CD14-positive monocyte (primary cell): ENCODE measurements at regions not wholly inside any gene's neighbourhood (a gene's known extent, or its start where the extent isn't known, plus 50 kb on each side); places are given as distances from the start of the nearest gene placed in this dataset.

Experiments
- DNase-seq, 3 donors: peaks; one replicate each; pipeline ENCODE4 v3.0.0-alpha.2; 2011 to 2022
- H2AFZ ChIP-seq: 2 replicates; pipeline ENCODE4 v1.6.0; 2012; ENCODE audit warnings: mild to moderate bottlenecking, low read depth, low read length, inconsistent platforms; ENCODE audit not compliant: insufficient read depth, poor library complexity, severe bottlenecking
- H3K27ac ChIP-seq, 2 donors: 1 replicate in 1 of 2; 2 replicates in 1 of 2; pipeline ENCODE4 v1.5.1; 2012 to 2013; ENCODE audit warnings: low read length in 2 of 2, control low read depth in 1 of 2, inconsistent platforms in 1 of 2, low read depth in 1 of 2, mild to moderate bottlenecking in 1 of 2
- H3K27me3 ChIP-seq, 2 donors: one replicate each; pipeline versions ENCODE4 v1.6.0 to v1.6.1; 2011 to 2013; ENCODE audit warnings: low read length in 2 of 2; ENCODE audit not compliant: control insufficient read depth in 2 of 2, insufficient read depth in 2 of 2
- H3K36me3 ChIP-seq, 2 donors: replicated peaks in 1 of 2; 1 replicate in 1 of 2; 2 replicates in 1 of 2; pipeline versions ENCODE4 v1.5.1 to v1.6.1; 2012 to 2013; ENCODE audit warnings: low read length in 2 of 2, control low read depth in 1 of 2, inconsistent platforms in 1 of 2, mild to moderate bottlenecking in 1 of 2; ENCODE audit not compliant: insufficient read depth in 2 of 2, control insufficient read depth in 1 of 2
- H3K4me1 ChIP-seq, 2 donors: 1 replicate in 1 of 2; 2 replicates in 1 of 2; pipeline versions ENCODE4 v1.5.1 to v1.6.1; 2012 to 2013; ENCODE audit warnings: low read length in 2 of 2, control low read depth in 1 of 2, inconsistent platforms in 1 of 2, mild to moderate bottlenecking in 1 of 2, moderate library complexity in 1 of 2; ENCODE audit not compliant: insufficient read depth in 2 of 2, control insufficient read depth in 1 of 2
- H3K4me2 ChIP-seq: replicated peaks from 2 replicates; pipeline ENCODE3; 2012; ENCODE audit warnings: low read length, moderate library complexity, mild to moderate bottlenecking; ENCODE audit not compliant: poor library complexity, severe bottlenecking; ENCODE audit errors: extremely low read depth
- H3K4me3 ChIP-seq, 3 experiments: fragments of 200-600 bp in 1 of 3; sonication (generic) in 1 of 3; replicated peaks in 1 of 3; 1 replicate in 2 of 3; 2 replicates in 1 of 3; pipeline ENCODE4 v1.5.1; 2011 to 2013; ENCODE audit warnings: low read length in 3 of 3, mild to moderate bottlenecking in 3 of 3, control low read depth in 2 of 3, low read depth in 2 of 3, inconsistent platforms in 1 of 3, moderate library complexity in 1 of 3
- H3K79me2 ChIP-seq: 2 replicates; pipeline ENCODE4 v1.6.0; 2012; ENCODE audit warnings: mild to moderate bottlenecking, control low read depth, inconsistent platforms, low read length, moderate library complexity; ENCODE audit not compliant: insufficient read depth
- H3K9ac ChIP-seq: 2 replicates; pipeline ENCODE4 v1.6.0; 2017; ENCODE audit warnings: low read length, mild to moderate bottlenecking; ENCODE audit not compliant: insufficient read depth, poor library complexity, severe bottlenecking
- H3K9me3 ChIP-seq, 2 donors: replicated peaks in 1 of 2; 1 replicate in 1 of 2; 2 replicates in 1 of 2; pipeline versions ENCODE4 v1.5.1 to v1.6.1; 2012 to 2013; ENCODE audit warnings: low read length in 2 of 2, control low read depth in 1 of 2; ENCODE audit not compliant: control insufficient read depth in 1 of 2, insufficient read depth in 1 of 2
- H4K20me1 ChIP-seq: 2 replicates; pipeline ENCODE4 v1.6.0; 2012; ENCODE audit warnings: mild to moderate bottlenecking, low read length, control low read depth, moderate library complexity; ENCODE audit not compliant: insufficient read depth
- H3K27ac Mint-ChIP-seq, 7 donors: one replicate each; pipeline ENCODE4 v1.8.0; 2020; ENCODE audit warnings: mild to moderate bottlenecking in 7 of 7, mixed read lengths in 7 of 7, moderate library complexity in 6 of 7, inconsistent platforms in 2 of 7
- H3K27me3 Mint-ChIP-seq, 3 donors: one replicate each; pipeline ENCODE4 v1.8.0; 2021 to 2022; ENCODE audit warnings: low read depth in 3 of 3, mild to moderate bottlenecking in 3 of 3, mixed read lengths in 3 of 3, moderate library complexity in 3 of 3, inconsistent platforms in 1 of 3
- H3K36me3 Mint-ChIP-seq, 2 donors: one replicate each; pipeline ENCODE4 v1.8.0; 2020; ENCODE audit warnings: mixed read lengths in 2 of 2, inconsistent platforms in 1 of 2, mild to moderate bottlenecking in 1 of 2
- H3K4me1 Mint-ChIP-seq: one replicate; pipeline ENCODE4 v1.8.0; 2020; ENCODE audit warnings: mild to moderate bottlenecking, mixed read lengths
- H3K4me3 Mint-ChIP-seq, 2 donors: one replicate each; pipeline ENCODE4 v1.8.0; 2020; ENCODE audit warnings: mild to moderate bottlenecking in 2 of 2, mixed read lengths in 2 of 2, moderate library complexity in 1 of 2
- H3K9me3 Mint-ChIP-seq, 7 donors: one replicate each; pipeline ENCODE4 v1.8.0; 2020 to 2022; ENCODE audit warnings: mixed read lengths in 7 of 7, mild to moderate bottlenecking in 6 of 7, moderate library complexity in 6 of 7, inconsistent platforms in 2 of 7
- WGBS: methylation state at CpG from one replicate; pipeline ENCODE4 v1.1.5; 2013; ENCODE audit warnings: missing lambda C conversion rate; ENCODE audit not compliant: insufficient coverage; 5-methylcytosine and 5-hydroxymethylcytosine counted together
- intact Hi-C, 2 donors: fragments of 100-400 bp; cut with micrococcal nuclease; formaldehyde crosslinking; loops; one replicate each; pipeline versions ENCODE4 v1.15.0 to v1.15.1; 2023
- TF ChIP-seq, protein P1 (sequence below): fragments of 200-600 bp; IDR thresholded peaks from one replicate; pipeline ENCODE4 v1.8.0; 2022; ENCODE audit warnings: antibody characterized with exemption, mild to moderate bottlenecking

DNA sequence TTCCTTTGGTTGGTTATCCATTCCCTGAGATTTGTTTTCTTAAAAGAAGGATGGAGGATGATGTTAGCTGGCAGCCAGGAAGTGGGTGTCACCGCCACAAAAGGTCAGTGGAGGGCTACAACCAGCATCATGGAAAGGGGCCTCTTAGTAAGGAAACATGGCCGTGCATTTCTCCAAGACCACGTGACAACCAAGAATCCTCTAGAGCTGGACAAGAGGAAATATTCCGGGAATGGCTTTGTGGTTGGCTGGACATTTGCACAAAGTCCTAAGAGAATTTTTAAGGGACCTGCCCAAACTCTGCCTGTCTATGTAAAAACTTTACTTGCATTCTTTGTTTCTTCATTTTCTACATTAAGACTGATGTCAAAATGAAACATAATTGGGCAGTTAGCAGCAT is 399.9 kb upstream of the MARCKS start:
- no peak overlapping the region for H3K9ac ChIP-seq
- no peaks in the 10 kb centered on the region for H3K27me3 ChIP-seq
- no peak overlapping the region for H3K4me3 Mint-ChIP-seq
- H3K36me3 Mint-ChIP-seq, result no peaks in the 10 kb centered on the region
- peaks cover 2% of the 10 kb centered on the region for H3K4me1 Mint-ChIP-seq
- no peak overlapping the region for H3K27ac ChIP-seq
- WGBS, result 81% methylated on average over 3 of the region's 4 CpGs
- intact Hi-C loops, result no loop called here
- no peak overlapping the region for H2AFZ ChIP-seq
- no peak overlapping the region for H3K4me2 ChIP-seq
- H4K20me1 ChIP-seq, result no peaks in the 10 kb centered on the region
- peaks cover 0 to 3% (median 0%) of the 10 kb centered on the region in 3 donors for H3K27me3 Mint-ChIP-seq
- DNase-seq, result no peak
- H3K4me1 ChIP-seq, result no peaks in the 10 kb centered on the region
- H3K79me2 ChIP-seq, result no peaks in the 10 kb centered on the region
- peak overlapping the region in 1 of 7 donors; percentile 31 for H3K27ac Mint-ChIP-seq
- H3K9me3 ChIP-seq, result no peaks in the 10 kb centered on the region
- TF ChIP-seq, protein P1, sequence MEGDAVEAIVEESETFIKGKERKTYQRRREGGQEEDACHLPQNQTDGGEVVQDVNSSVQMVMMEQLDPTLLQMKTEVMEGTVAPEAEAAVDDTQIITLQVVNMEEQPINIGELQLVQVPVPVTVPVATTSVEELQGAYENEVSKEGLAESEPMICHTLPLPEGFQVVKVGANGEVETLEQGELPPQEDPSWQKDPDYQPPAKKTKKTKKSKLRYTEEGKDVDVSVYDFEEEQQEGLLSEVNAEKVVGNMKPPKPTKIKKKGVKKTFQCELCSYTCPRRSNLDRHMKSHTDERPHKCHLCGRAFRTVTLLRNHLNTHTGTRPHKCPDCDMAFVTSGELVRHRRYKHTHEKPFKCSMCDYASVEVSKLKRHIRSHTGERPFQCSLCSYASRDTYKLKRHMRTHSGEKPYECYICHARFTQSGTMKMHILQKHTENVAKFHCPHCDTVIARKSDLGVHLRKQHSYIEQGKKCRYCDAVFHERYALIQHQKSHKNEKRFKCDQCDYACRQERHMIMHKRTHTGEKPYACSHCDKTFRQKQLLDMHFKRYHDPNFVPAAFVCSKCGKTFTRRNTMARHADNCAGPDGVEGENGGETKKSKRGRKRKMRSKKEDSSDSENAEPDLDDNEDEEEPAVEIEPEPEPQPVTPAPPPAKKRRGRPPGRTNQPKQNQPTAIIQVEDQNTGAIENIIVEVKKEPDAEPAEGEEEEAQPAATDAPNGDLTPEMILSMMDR, result no peak
- no peak overlapping the region for H3K4me3 ChIP-seq
- peaks cover 0 to 1% (median 0%) of the 10 kb centered on the region in 7 donors for H3K9me3 Mint-ChIP-seq
- H3K36me3 ChIP-seq, result no peaks in the 10 kb centered on the region

- H3K4me2 ChIP-seq, result no peak overlapping the region
- no peak overlapping the region for H3K4me3 ChIP-seq
- no peak overlapping the region for H3K4me3 Mint-ChIP-seq
- H3K4me1 ChIP-seq, result no peaks in the 10 kb centered on the region
- DNase-seq, result no peak
- H3K27ac Mint-ChIP-seq, result no peak overlapping the region
- H3K27ac ChIP-seq, result no peak overlapping the region
- peaks cover 2% of the 10 kb centered on the region for H3K4me1 Mint-ChIP-seq
- no peaks in the 10 kb centered on the region for H4K20me1 ChIP-seq
- intact Hi-C loops, result no loop called here
- WGBS, result 100% methylated on average over 2 of the region's 2 CpGs
- H3K27me3 ChIP-seq, result no peaks in the 10 kb centered on the region
- H3K79me2 ChIP-seq, result no peaks in the 10 kb centered on the region
- H3K27me3 Mint-ChIP-seq, result peaks cover 0 to 3% (median 0%) of the 10 kb centered on the region in 3 donors
- H3K36me3 ChIP-seq, result no peaks in the 10 kb centered on the region
- peaks cover 0 to 1% (median 0%) of the 10 kb centered on the region in 7 donors for H3K9me3 Mint-ChIP-seq
- H3K9ac ChIP-seq, result no peak overlapping the region
- TF ChIP-seq, protein P1, result no peak
- no peaks in the 10 kb centered on the region for H3K36me3 Mint-ChIP-seq
- no peak overlapping the region for H2AFZ ChIP-seq
- no peaks in the 10 kb centered on the region for H3K9me3 ChIP-seq
These were observed 399.4 kb upstream of the MARCKS start for GRCh38 chr6:113457751-113458150.
